Panc1 (cell line): ENCODE measurements at regions not wholly inside any gene's neighbourhood (a gene's known extent, or its start where the extent isn't known, plus 50 kb on each side); places are given as distances from the start of the nearest gene placed in this dataset.

Experiments
- CTCF ChIP-seq: fragments of 450-650 bp; IDR thresholded peaks from 2 replicates; pipeline ENCODE4 v1.5.1; 2017; ENCODE audit warnings: mild to moderate bottlenecking
- POLR2AphosphoS5 ChIP-seq: IDR thresholded peaks from 2 replicates; pipeline ENCODE4 v1.6.1; 2012; ENCODE audit warnings: mild to moderate bottlenecking, low read depth, low read length, moderate library complexity

- no peak for TF ChIP-seq CTCF
- TF ChIP-seq POLR2AphosphoS5, result no peak
These were observed 85.8 kb upstream of the ZNF91 start for GRCh38 chr19:23481043-23481442.
